Tibial nerve (tissue), 4 donors: ENCODE measurements at regions not wholly inside any gene's neighbourhood (a gene's known extent, or its start where the extent isn't known, plus 50 kb on each side); places are given as distances from the start of the nearest gene placed in this dataset.

ENCODE experiments used
- EP300 ChIP-seq, 2 donors: sonication (generic); formaldehyde crosslinking; IDR thresholded peaks; one replicate each; pipeline ENCODE4 v1.6.1; 2017; ENCODE audit warnings: antibody characterized with exemption in 2 of 2, mild to moderate bottlenecking in 1 of 2
- POLR2A ChIP-seq, 2 donors: fragments of 450-650 bp; IDR thresholded peaks; one replicate each; pipeline ENCODE4 v1.6.1; 2017; ENCODE audit warnings: antibody characterized with exemption in 2 of 2, mild to moderate bottlenecking in 2 of 2, moderate library complexity in 2 of 2
- TF ChIP-seq, protein P1 (sequence below), 5 experiments: fragments of 200-600 bp in 3 of 5; fragments of 450-650 bp in 2 of 5; sonication (generic) in 3 of 5; IDR thresholded peaks; one replicate each; pipeline ENCODE4 v1.5.1; 2016 to 2019; ENCODE audit warnings: antibody characterized with exemption in 5 of 5, mild to moderate bottlenecking in 3 of 5, moderate library complexity in 2 of 5

DNA sequence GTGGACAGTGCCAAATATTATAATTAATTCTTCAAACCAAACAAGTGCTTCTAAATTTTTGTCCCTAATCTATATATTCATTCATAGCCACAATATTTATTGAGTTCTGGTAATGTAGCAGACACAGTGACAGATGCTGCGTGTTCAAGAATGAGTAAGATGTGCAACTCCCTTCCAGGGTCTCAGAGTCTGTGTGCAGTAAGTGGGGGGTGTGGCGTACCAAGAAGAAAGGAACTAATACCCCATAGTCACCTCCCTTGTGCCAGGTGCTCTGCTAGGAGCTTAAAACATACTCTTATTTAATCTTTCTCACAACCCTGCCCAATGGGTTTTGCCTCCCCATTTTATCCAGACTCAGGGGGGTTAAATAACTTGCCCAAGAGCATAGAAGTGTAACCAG lies 358.7 kb downstream of the BARHL2 start:
- TF ChIP-seq, protein P1, sequence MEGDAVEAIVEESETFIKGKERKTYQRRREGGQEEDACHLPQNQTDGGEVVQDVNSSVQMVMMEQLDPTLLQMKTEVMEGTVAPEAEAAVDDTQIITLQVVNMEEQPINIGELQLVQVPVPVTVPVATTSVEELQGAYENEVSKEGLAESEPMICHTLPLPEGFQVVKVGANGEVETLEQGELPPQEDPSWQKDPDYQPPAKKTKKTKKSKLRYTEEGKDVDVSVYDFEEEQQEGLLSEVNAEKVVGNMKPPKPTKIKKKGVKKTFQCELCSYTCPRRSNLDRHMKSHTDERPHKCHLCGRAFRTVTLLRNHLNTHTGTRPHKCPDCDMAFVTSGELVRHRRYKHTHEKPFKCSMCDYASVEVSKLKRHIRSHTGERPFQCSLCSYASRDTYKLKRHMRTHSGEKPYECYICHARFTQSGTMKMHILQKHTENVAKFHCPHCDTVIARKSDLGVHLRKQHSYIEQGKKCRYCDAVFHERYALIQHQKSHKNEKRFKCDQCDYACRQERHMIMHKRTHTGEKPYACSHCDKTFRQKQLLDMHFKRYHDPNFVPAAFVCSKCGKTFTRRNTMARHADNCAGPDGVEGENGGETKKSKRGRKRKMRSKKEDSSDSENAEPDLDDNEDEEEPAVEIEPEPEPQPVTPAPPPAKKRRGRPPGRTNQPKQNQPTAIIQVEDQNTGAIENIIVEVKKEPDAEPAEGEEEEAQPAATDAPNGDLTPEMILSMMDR (IDR thresholded peaks at IDR 0.05): no peak
- no peak for TF ChIP-seq POLR2A (IDR thresholded peaks at IDR 0.05)
- no peak for TF ChIP-seq EP300 (IDR thresholded peaks at IDR 0.05)
